Peyer's patch (tissue), 4 donors: ENCODE measurements at regions not wholly inside any gene's neighbourhood (a gene's known extent, or its start where the extent isn't known, plus 50 kb on each side); places are given as distances from the start of the nearest gene placed in this dataset.

ENCODE experiments used
- POLR2A ChIP-seq, 2 donors: fragments of 450-650 bp; IDR thresholded peaks; one replicate each; pipeline ENCODE4 v1.5.1; 2017; ENCODE audit warnings: antibody characterized with exemption in 2 of 2, mild to moderate bottlenecking in 2 of 2, moderate library complexity in 2 of 2
- TF ChIP-seq, protein P1 (sequence below), 6 experiments: fragments of 450-650 bp in 4 of 6; fragments of 200-600 bp in 2 of 6; sonication (generic) in 1 of 6; IDR thresholded peaks; one replicate each; pipeline ENCODE4 v1.5.1; 2017 to 2019; ENCODE audit warnings: antibody characterized with exemption in 6 of 6, mild to moderate bottlenecking in 3 of 6, moderate library complexity in 1 of 6

DNA sequence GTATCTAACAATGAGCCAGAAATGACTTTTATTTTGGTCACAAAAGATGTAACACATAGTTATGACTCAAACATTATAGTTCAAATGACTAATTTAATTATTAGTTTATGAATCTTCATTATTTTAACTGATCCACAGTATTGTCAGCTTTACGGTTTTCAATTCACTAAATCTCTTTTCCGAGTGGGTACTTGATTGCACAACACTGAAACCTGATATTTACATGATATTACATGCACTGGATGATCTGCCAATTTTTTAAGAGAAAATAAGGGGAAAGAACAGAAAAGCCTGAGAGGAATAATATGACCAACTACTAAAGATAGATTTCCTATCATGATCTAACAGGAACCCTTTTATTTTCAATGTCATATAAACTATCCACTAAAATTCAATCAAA lies 1446.0 kb downstream of the FSTL5 start:
- no peak for TF ChIP-seq POLR2A (IDR thresholded peaks at IDR 0.05)
- TF ChIP-seq, protein P1, sequence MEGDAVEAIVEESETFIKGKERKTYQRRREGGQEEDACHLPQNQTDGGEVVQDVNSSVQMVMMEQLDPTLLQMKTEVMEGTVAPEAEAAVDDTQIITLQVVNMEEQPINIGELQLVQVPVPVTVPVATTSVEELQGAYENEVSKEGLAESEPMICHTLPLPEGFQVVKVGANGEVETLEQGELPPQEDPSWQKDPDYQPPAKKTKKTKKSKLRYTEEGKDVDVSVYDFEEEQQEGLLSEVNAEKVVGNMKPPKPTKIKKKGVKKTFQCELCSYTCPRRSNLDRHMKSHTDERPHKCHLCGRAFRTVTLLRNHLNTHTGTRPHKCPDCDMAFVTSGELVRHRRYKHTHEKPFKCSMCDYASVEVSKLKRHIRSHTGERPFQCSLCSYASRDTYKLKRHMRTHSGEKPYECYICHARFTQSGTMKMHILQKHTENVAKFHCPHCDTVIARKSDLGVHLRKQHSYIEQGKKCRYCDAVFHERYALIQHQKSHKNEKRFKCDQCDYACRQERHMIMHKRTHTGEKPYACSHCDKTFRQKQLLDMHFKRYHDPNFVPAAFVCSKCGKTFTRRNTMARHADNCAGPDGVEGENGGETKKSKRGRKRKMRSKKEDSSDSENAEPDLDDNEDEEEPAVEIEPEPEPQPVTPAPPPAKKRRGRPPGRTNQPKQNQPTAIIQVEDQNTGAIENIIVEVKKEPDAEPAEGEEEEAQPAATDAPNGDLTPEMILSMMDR (IDR thresholded peaks at IDR 0.05), result no peak
